ENCODE measurements at regions not wholly inside any gene's neighbourhood (a gene's known extent, or its start where the extent isn't known, plus 50 kb on each side); places are given as distances from the start of the nearest gene placed in this dataset.

DNA sequence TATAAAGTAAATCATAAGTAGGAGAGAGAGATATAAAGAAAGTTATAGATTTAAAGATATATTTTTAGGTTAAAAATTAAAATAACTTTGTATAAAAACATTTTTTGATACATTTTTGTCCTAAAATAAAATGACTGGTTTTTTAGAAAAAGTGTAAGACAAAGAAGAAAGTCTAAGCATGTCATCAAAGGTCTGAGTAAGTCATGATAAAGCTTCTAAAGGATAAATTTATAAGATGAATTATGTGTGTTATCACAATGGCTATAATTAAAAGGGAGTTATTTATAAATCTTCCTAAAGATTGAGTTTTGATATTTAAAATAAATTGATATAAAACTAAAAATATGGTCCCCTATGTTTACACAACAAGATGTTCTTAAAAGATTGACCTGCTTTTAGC, 370.9 kb downstream of the PTPRU start:
- no peak for TF ChIP-seq EZH2phosphoT487 (IDR thresholded peaks at IDR 0.05; ENCODE audit: borderline replicate concordance)
- TF ChIP-seq, protein P1, sequence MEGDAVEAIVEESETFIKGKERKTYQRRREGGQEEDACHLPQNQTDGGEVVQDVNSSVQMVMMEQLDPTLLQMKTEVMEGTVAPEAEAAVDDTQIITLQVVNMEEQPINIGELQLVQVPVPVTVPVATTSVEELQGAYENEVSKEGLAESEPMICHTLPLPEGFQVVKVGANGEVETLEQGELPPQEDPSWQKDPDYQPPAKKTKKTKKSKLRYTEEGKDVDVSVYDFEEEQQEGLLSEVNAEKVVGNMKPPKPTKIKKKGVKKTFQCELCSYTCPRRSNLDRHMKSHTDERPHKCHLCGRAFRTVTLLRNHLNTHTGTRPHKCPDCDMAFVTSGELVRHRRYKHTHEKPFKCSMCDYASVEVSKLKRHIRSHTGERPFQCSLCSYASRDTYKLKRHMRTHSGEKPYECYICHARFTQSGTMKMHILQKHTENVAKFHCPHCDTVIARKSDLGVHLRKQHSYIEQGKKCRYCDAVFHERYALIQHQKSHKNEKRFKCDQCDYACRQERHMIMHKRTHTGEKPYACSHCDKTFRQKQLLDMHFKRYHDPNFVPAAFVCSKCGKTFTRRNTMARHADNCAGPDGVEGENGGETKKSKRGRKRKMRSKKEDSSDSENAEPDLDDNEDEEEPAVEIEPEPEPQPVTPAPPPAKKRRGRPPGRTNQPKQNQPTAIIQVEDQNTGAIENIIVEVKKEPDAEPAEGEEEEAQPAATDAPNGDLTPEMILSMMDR (conservative IDR thresholded peaks at IDR 0.05; ENCODE audit: low read length): no peak
